GM18520 (cell line): ENCODE measurements at regions not wholly inside any gene's neighbourhood (a gene's known extent, or its start where the extent isn't known, plus 50 kb on each side); places are given as distances from the start of the nearest gene placed in this dataset.
"Not testable (repeated sequence)": the region's sequence is repeated elsewhere in the genome, so short reads cannot be mapped to it uniquely, and the experiment has no call there.

Experiments
- ATAC-seq: cut with Tn5 transposase; IDR thresholded peaks from one replicate; pipeline ENCODE4 v1.9.1; 2021; ENCODE audit not compliant: unreplicated experiment

- no peak for ATAC-seq
Observed at GRCh38 chr1:112855152-112855828, 100.7 kb downstream of the SLC16A1 start.

GRCh38 chr1:112854368-112854984 is 101.5 kb downstream of the SLC16A1 start:
- not testable (repeated sequence) for ATAC-seq

GRCh38 chr1:112853915-112854314 is 102.1 kb downstream of the SLC16A1 start:
- ATAC-seq: not testable (repeated sequence)

- ATAC-seq: no peak
Observed at GRCh38 chr1:112852934-112853333, 103.1 kb downstream of the SLC16A1 start.

GRCh38 chr1:112852276-112852675 is 103.7 kb downstream of the SLC16A1 start:
- no peak for ATAC-seq

- ATAC-seq: no peak
Observed at GRCh38 chr1:112850034-112850757, 105.8 kb downstream of the SLC16A1 start.

- ATAC-seq: no peak
Observed at GRCh38 chr1:112849425-112850033, 106.5 kb downstream of the SLC16A1 start.

GRCh38 chr1:112841825-112842224 is 114.2 kb downstream of the SLC16A1 start:
- ATAC-seq: no peak

GRCh38 chr1:112840631-112841624 is 115.1 kb downstream of the SLC16A1 start:
- ATAC-seq: no peak

GRCh38 chr1:112836642-112837041 is 119.4 kb downstream of the SLC16A1 start:
- no peak for ATAC-seq

GRCh38 chr1:112833806-112834205 is 118.7 kb upstream of the PPM1J start:
- ATAC-seq: no peak

GRCh38 chr1:112832259-112832658 is 117.1 kb upstream of the PPM1J start:
- ATAC-seq: not testable (repeated sequence)

- not testable (repeated sequence) for ATAC-seq
Observed at GRCh38 chr1:112829691-112830090, 114.6 kb upstream of the PPM1J start.

- ATAC-seq: no peak
Observed at GRCh38 chr1:112828716-112829115, 113.6 kb upstream of the PPM1J start.

- ATAC-seq: not testable (repeated sequence)
Observed at GRCh38 chr1:112827391-112827790, 112.3 kb upstream of the PPM1J start.

GRCh38 chr1:112826217-112826944 is 111.2 kb upstream of the PPM1J start:
- ATAC-seq: no peak

GRCh38 chr1:112825563-112826216 is 110.6 kb upstream of the PPM1J start:
- not testable (repeated sequence) for ATAC-seq

GRCh38 chr1:112825075-112825474 is 109.9 kb upstream of the PPM1J start:
- ATAC-seq: not testable (repeated sequence)
